H9 (cell line): ENCODE measurements at regions not wholly inside any gene's neighbourhood (a gene's known extent, or its start where the extent isn't known, plus 50 kb on each side); places are given as distances from the start of the nearest gene placed in this dataset.

Experiments
- DNase-seq: peaks from one replicate; pipeline ENCODE4 v3.0.0-alpha.2; 2017
- H2AFZ ChIP-seq: one replicate; pipeline ENCODE4 v1.6.1; 2013; ENCODE audit warnings: mild to moderate bottlenecking, low read length, control low read depth, moderate library complexity
- H2AK5ac ChIP-seq: 2 replicates; pipeline ENCODE4 v1.6.1; 2013; ENCODE audit warnings: low read length, control low read depth, mixed read lengths; ENCODE audit not compliant: insufficient read length
- H2BK120ac ChIP-seq: one replicate; pipeline ENCODE4 v1.6.1; 2013; ENCODE audit warnings: low read depth, mild to moderate bottlenecking, low read length, control low read depth, inconsistent platforms; ENCODE audit not compliant: poor library complexity, severe bottlenecking
- H2BK12ac ChIP-seq: 2 replicates; pipeline ENCODE4 v1.6.1; 2013; ENCODE audit warnings: low read length, control low read depth, mixed read lengths, low read depth; ENCODE audit not compliant: insufficient read length
- H2BK15ac ChIP-seq: 2 replicates; pipeline ENCODE4 v1.6.1; 2013; ENCODE audit warnings: low read depth, low read length, control low read depth
- H2BK20ac ChIP-seq: one replicate; pipeline ENCODE4 v1.6.1; 2013; ENCODE audit warnings: low read depth, mild to moderate bottlenecking, low read length, control low read depth, inconsistent platforms; ENCODE audit not compliant: poor library complexity, severe bottlenecking
- H2BK5ac ChIP-seq: 2 replicates; pipeline ENCODE4 v1.6.1; 2013; ENCODE audit warnings: low read length, control low read depth, mixed read lengths; ENCODE audit not compliant: insufficient read length
- H3K14ac ChIP-seq: 2 replicates; pipeline ENCODE4 v1.6.1; 2013; ENCODE audit warnings: low read length, control low read depth; ENCODE audit not compliant: insufficient read depth
- H3K18ac ChIP-seq: 2 replicates; pipeline ENCODE4 v1.6.1; 2013; ENCODE audit warnings: low read depth, mild to moderate bottlenecking, mixed read lengths, low read length, control low read depth; ENCODE audit not compliant: insufficient read length
- H3K23ac ChIP-seq: 2 replicates; pipeline ENCODE4 v1.6.1; 2013; ENCODE audit warnings: low read length, control low read depth, mixed read lengths, low read depth; ENCODE audit not compliant: insufficient read length
- H3K23me2 ChIP-seq: 2 replicates; pipeline ENCODE4 v1.6.1; 2013; ENCODE audit warnings: low read depth, mild to moderate bottlenecking, mixed read lengths, low read length, control low read depth; ENCODE audit not compliant: insufficient read length, poor library complexity, severe bottlenecking
- H3K27ac ChIP-seq: 2 replicates; pipeline ENCODE4 v1.5.1; 2013; ENCODE audit warnings: low read length, control low read depth, mixed read lengths, low read depth; ENCODE audit not compliant: insufficient read length
- H3K27me3 ChIP-seq: 2 replicates; pipeline ENCODE4 v1.6.1; 2013; ENCODE audit warnings: low read length, control low read depth, inconsistent platforms; ENCODE audit not compliant: insufficient read depth
- H3K4ac ChIP-seq: 2 replicates; pipeline ENCODE4 v1.6.1; 2013; ENCODE audit warnings: low read depth, mild to moderate bottlenecking, control low read depth, inconsistent platforms, low read length, moderate library complexity
- H3K4me1 ChIP-seq: 2 replicates; pipeline ENCODE4 v1.6.1; 2013; ENCODE audit warnings: low read length, control low read depth, inconsistent platforms; ENCODE audit not compliant: insufficient read depth
- H3K4me2 ChIP-seq: 2 replicates; pipeline ENCODE4 v1.6.1; 2013; ENCODE audit warnings: low read length, control low read depth, mixed read lengths; ENCODE audit not compliant: insufficient read length, insufficient read depth
- H3K56ac ChIP-seq: 2 replicates; pipeline ENCODE4 v1.6.1; 2013; ENCODE audit warnings: low read depth, mild to moderate bottlenecking, mixed read lengths, low read length, control low read depth; ENCODE audit not compliant: insufficient read length
- H3K79me1 ChIP-seq: 2 replicates; pipeline ENCODE4 v1.6.1; 2013; ENCODE audit warnings: low read depth, mild to moderate bottlenecking, moderate library complexity, low read length, control low read depth, inconsistent platforms; ENCODE audit not compliant: insufficient read depth, poor library complexity, severe bottlenecking
- H3K79me2 ChIP-seq: 2 replicates; pipeline ENCODE4 v1.6.1; 2013; ENCODE audit warnings: low read length, control low read depth, inconsistent platforms; ENCODE audit not compliant: insufficient read depth
- H3K9ac ChIP-seq: 2 replicates; pipeline ENCODE4 v1.6.1; 2013; ENCODE audit warnings: low read length, control low read depth, mixed read lengths; ENCODE audit not compliant: insufficient read length; ENCODE audit errors: extremely low read depth
- H3K9me3 ChIP-seq: one replicate; pipeline ENCODE4 v1.6.1; 2013; ENCODE audit warnings: low read depth, low read length, inconsistent platforms; ENCODE audit not compliant: control insufficient read depth
- H3T11ph ChIP-seq: one replicate; pipeline ENCODE4 v1.6.1; 2013; ENCODE audit warnings: mild to moderate bottlenecking, low read length, control low read depth, inconsistent platforms
- H4K20me1 ChIP-seq: one replicate; pipeline ENCODE4 v1.6.1; 2013; ENCODE audit not compliant: control insufficient read depth, insufficient read length, insufficient read depth
- H4K5ac ChIP-seq: 2 replicates; pipeline ENCODE4 v1.6.1; 2013; ENCODE audit warnings: low read depth, mild to moderate bottlenecking, mixed read lengths, low read length, control low read depth; ENCODE audit not compliant: insufficient read length
- H4K8ac ChIP-seq: replicated peaks from 2 replicates; pipeline ENCODE4 v1.6.1; 2013; ENCODE audit warnings: low read length, control low read depth, mixed read lengths, low read depth; ENCODE audit not compliant: insufficient read length
- H4K91ac ChIP-seq: 2 replicates; pipeline ENCODE4 v1.6.1; 2013; ENCODE audit warnings: low read depth, mild to moderate bottlenecking, moderate library complexity, mixed read lengths, low read length, control low read depth; ENCODE audit not compliant: insufficient read length
- H3K27ac Mint-ChIP-seq, 3 experiments: 2 replicates in 2 of 3; 3 replicates in 1 of 3; pipeline ENCODE4 v1.8.0; 2020 to 2021; ENCODE audit warnings: mixed read lengths in 3 of 3, mild to moderate bottlenecking in 1 of 3, moderate library complexity in 1 of 3
- H3K27me3 Mint-ChIP-seq: 2 replicates; pipeline ENCODE4 v1.8.0; 2021; ENCODE audit warnings: low read depth, mild to moderate bottlenecking, moderate library complexity, mixed read lengths
- H3K36me3 Mint-ChIP-seq, 3 experiments: 2 replicates in 2 of 3; 3 replicates in 1 of 3; pipeline ENCODE4 v1.8.0; 2020 to 2021; ENCODE audit warnings: low read depth in 3 of 3, mixed read lengths in 3 of 3; ENCODE audit not compliant: insufficient read depth in 1 of 3
- H3K4me1 Mint-ChIP-seq, 2 experiments: 2 replicates each; pipeline ENCODE4 v1.8.0; 2020; ENCODE audit warnings: mixed read lengths in 2 of 2
- H3K4me3 Mint-ChIP-seq, 2 experiments: 2 replicates in 1 of 2; 3 replicates in 1 of 2; pipeline ENCODE4 v1.8.0; 2020 to 2021; ENCODE audit warnings: mild to moderate bottlenecking in 2 of 2, mixed read lengths in 2 of 2, moderate library complexity in 1 of 2
- H3K9me3 Mint-ChIP-seq, 2 experiments: 2 replicates in 1 of 2; 3 replicates in 1 of 2; pipeline ENCODE4 v1.8.0; 2020; ENCODE audit warnings: mild to moderate bottlenecking in 2 of 2, mixed read lengths in 2 of 2, moderate library complexity in 1 of 2
- WGBS: extraction: QIAGEN DNeasy Blood & Tissue Kit; methylation state at CpG from one replicate; pipeline ENCODE4 v1.1.7; 2013; ENCODE audit warnings: missing lambda C conversion rate, low lambda C conversion rate, mixed read lengths; ENCODE audit not compliant: insufficient read length; ENCODE audit errors: extremely low coverage; 5-methylcytosine and 5-hydroxymethylcytosine counted together
- TF ChIP-seq, protein P1 (sequence below): fragments of 200-600 bp; sonication (generic); conservative IDR thresholded peaks from 3 replicates; pipeline ENCODE4 v1.8.0; 2021; ENCODE audit warnings: antibody characterized with exemption, mild to moderate bottlenecking

DNA sequence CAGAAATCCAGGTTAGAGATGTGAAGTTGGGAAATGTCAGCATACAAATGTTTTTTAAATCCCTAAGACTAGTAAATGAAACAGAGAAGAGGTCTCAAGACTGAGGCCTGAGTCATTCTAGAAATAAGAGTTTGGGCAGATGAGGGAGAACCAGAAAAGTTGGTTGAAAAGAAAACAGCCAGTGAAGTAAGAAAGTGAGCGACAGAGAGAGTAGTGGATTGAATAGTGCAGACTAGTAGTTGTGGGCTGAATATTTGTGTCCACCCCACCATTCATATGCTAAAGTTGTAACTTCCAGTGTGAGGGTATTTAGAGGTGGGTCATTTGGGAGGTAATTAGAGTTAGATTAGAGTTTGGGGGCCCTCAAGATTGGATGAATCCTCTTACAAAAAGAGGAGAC, 889.2 kb downstream of the TTLL7 start:
- no peak overlapping the region for H4K91ac ChIP-seq
- no peak overlapping the region for H4K8ac ChIP-seq
- H3K4me1 Mint-ChIP-seq: peaks cover 17 to 24% of the 10 kb centered on the region in 2 experiments
- no peak overlapping the region for H3K14ac ChIP-seq
- no peaks in the 10 kb centered on the region for H3K79me2 ChIP-seq
- H4K5ac ChIP-seq: no peak overlapping the region
- H3K79me1 ChIP-seq: no peaks in the 10 kb centered on the region
- no peaks in the 10 kb centered on the region for H3K9me3 Mint-ChIP-seq
- H3K4me3 Mint-ChIP-seq: no peak overlapping the region
- DNase-seq: no peak
- TF ChIP-seq, protein P1, sequence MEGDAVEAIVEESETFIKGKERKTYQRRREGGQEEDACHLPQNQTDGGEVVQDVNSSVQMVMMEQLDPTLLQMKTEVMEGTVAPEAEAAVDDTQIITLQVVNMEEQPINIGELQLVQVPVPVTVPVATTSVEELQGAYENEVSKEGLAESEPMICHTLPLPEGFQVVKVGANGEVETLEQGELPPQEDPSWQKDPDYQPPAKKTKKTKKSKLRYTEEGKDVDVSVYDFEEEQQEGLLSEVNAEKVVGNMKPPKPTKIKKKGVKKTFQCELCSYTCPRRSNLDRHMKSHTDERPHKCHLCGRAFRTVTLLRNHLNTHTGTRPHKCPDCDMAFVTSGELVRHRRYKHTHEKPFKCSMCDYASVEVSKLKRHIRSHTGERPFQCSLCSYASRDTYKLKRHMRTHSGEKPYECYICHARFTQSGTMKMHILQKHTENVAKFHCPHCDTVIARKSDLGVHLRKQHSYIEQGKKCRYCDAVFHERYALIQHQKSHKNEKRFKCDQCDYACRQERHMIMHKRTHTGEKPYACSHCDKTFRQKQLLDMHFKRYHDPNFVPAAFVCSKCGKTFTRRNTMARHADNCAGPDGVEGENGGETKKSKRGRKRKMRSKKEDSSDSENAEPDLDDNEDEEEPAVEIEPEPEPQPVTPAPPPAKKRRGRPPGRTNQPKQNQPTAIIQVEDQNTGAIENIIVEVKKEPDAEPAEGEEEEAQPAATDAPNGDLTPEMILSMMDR: no peak
- H2AFZ ChIP-seq: no peak overlapping the region
- no peaks in the 10 kb centered on the region for H3K27me3 ChIP-seq
- no peak overlapping the region for H3K56ac ChIP-seq
- H2BK12ac ChIP-seq: no peak overlapping the region
- H3K27ac ChIP-seq: no peak overlapping the region
- H3K9me3 ChIP-seq: no peaks in the 10 kb centered on the region
- no peak overlapping the region for H3K23ac ChIP-seq
- H2BK120ac ChIP-seq: no peak overlapping the region
- no peaks in the 10 kb centered on the region for H3K27me3 Mint-ChIP-seq
- H3K4me1 ChIP-seq: peaks cover 4% of the 10 kb centered on the region; the same call in 1 of the 2 replicates
- no CpG with 5 or more reads among the region's 1 CpG for WGBS
- H4K20me1 ChIP-seq: no peaks in the 10 kb centered on the region
- no peak overlapping the region for H2BK15ac ChIP-seq
- no peak overlapping the region for H3K4me2 ChIP-seq
- no peak overlapping the region for H3K18ac ChIP-seq
- no peak overlapping the region for H3K4ac ChIP-seq
- no peaks in the 10 kb centered on the region for H3K36me3 Mint-ChIP-seq
- H3K23me2 ChIP-seq: no peaks in the 10 kb centered on the region
- no peak overlapping the region for H3T11ph ChIP-seq
- H3K27ac Mint-ChIP-seq: peak overlapping the region in 1 of 3 experiments; percentile 34; a peak in 1 of 7 replicates
- H3K9ac ChIP-seq: no peak overlapping the region
- no peak overlapping the region for H2BK20ac ChIP-seq
- no peak overlapping the region for H2BK5ac ChIP-seq
- no peak overlapping the region for H2AK5ac ChIP-seq
